AG10803 (cell line): ENCODE measurements at regions not wholly inside any gene's neighbourhood (a gene's known extent, or its start where the extent isn't known, plus 50 kb on each side); places are given as distances from the start of the nearest gene placed in this dataset.
"Not testable (repeated sequence)": the region's sequence is repeated elsewhere in the genome, so short reads cannot be mapped to it uniquely, and the experiment has no call there.

ENCODE experiments used
- DNase-seq: peaks from one replicate; pipeline ENCODE4 v3.0.0; 2010; ENCODE audit warnings: low read depth
- H3K4me3 ChIP-seq: 2 replicates; pipeline ENCODE4 v1.5.1; 2011; ENCODE audit warnings: mild to moderate bottlenecking, low read length, control low read depth
- TF ChIP-seq, protein P1 (sequence below): conservative IDR thresholded peaks from 2 replicates; pipeline ENCODE4 v1.5.1; 2011; ENCODE audit warnings: mild to moderate bottlenecking, low read length, control low read depth, inconsistent platforms

DNA sequence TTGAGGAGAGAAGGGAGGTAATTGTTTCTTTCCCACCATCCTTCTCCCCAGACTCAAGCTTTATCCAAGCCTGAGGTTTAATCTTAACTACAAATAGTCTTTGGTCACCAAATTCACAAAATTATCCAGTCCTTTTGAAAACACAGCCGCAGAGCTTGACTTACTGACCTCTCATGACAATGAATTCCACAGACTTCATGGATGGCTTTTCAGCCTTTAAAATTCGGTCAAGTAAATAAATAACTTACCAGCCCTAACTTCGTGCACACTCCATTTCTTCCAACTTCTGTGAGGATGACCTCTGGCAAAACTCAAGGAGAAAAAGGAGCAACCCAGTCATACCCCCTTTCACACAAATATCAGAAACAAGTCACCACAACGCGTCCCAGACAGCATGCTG is 137.0 kb upstream of the CDKN3 start:
- TF ChIP-seq, protein P1, sequence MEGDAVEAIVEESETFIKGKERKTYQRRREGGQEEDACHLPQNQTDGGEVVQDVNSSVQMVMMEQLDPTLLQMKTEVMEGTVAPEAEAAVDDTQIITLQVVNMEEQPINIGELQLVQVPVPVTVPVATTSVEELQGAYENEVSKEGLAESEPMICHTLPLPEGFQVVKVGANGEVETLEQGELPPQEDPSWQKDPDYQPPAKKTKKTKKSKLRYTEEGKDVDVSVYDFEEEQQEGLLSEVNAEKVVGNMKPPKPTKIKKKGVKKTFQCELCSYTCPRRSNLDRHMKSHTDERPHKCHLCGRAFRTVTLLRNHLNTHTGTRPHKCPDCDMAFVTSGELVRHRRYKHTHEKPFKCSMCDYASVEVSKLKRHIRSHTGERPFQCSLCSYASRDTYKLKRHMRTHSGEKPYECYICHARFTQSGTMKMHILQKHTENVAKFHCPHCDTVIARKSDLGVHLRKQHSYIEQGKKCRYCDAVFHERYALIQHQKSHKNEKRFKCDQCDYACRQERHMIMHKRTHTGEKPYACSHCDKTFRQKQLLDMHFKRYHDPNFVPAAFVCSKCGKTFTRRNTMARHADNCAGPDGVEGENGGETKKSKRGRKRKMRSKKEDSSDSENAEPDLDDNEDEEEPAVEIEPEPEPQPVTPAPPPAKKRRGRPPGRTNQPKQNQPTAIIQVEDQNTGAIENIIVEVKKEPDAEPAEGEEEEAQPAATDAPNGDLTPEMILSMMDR = no peak
- no peak overlapping the region for H3K4me3 ChIP-seq
- DNase-seq = no peak

DNA sequence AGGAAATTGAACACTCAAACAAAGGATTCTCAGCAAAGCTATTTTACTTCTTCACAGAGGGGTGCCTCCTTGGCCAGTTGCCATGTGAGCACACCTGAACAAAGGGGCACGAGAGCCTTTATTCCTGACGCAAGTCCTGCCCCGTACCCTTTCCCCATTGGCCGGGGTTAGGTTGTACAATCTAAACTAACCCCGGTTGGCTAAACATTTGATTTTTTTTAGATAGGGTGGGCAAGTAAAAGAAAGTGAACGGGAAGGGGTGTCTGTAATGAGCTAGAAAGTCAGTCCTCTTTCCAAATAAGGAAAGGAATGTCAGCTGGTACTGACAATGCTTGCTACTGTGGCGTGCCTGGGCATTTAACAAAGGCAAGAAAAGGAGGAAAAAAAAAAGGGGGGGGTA is 135.5 kb upstream of the CDKN3 start:
- TF ChIP-seq, protein P1 = no peak
- no peak for DNase-seq
- H3K4me3 ChIP-seq = no peak overlapping the region

DNA sequence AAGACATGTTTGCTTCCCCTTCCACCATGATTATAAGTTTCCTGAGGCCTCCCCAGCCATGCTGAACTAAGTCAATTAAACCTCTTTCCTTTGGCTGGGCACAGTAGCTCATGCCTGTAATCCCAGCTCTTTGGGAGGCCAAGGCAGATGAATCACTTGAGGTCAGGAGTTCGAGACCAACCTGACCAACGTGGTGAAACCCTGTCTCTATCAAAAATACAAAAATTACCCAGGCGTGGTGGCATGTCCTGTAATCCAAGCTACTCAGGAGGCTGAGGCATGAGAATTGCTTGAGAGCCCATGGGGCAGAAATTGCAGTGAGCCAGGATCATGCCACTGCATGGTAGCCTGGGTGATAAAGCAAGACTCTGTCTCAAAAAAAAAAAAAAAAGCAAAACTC is 130.2 kb upstream of the CDKN3 start:
- not testable (repeated sequence) for H3K4me3 ChIP-seq, DNase-seq

DNA sequence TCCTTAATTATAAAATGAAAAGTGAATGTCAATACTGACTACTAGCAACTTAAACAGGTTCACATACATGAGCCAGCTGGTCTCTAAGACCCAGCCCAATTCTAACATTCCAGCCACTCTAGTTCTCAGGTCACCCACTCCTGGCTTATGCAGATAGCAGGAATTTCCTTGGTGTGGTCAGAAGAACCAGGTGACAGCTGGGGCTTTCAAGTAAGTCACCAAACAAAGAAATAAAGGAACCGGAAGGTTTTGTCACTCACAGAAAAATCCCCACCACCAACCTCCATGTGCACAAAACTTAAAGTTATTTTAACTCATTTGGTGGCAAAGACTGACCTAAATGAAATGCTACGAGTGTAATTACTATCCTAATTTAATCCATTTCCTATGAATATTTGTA is 129.6 kb upstream of the CDKN3 start:
- no peak overlapping the region for H3K4me3 ChIP-seq
- TF ChIP-seq, protein P1 = no peak
- DNase-seq = no peak

DNA sequence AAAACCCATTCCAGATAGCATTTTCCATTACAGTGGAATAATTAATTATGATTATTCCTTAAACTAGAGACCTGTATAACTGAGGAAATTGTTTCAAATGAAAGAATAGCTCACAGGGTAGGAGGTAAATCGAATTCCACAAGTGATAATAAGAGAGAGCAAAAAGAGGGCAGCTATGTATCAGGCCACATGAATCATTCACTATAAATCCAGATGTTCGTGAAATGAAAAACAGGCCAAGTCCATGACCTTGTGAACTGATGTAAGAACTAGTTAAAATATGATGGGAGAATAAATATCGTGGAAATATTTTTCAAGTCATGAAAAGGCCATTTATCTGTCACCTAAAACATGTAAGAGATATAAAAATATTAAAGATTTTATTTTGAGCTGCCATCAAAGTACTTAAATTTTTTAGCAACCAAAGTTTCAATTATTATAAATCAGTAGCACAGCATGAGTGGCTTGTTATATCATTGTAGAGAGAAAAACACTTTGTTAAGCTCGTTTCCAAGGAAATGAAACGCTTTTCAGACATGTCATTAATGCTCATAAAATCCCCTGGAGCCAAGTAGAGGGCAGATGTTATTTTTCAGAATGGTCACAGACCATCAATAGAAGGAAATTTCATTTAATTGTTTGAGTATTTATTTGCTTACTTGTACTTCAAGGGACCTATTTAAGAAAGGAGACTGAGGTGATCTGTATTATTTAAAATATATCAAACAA is 120.6 kb upstream of the CDKN3 start:
- H3K4me3 ChIP-seq = no peak overlapping the region
- TF ChIP-seq, protein P1 = no peak
- peak; percentile 30 for DNase-seq

DNA sequence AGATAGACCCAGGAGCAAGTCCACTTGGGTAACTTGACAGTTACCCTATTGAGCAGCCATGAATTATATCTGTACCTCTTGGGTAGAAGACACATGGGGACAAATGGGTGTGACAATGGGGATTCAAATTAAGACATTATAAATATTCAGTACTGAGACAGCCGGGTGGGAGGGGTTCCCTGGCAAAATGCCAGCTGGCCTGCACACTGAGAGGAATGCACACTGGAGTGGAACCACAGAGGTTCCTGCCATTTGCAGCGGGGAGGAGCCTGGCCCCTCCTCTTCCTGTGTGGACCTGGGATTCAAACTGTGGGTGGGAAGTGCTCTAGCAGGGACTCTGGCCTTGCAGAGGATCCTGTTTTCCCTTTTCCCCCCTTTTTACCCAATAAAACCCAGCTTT is 118.7 kb upstream of the CDKN3 start:
- H3K4me3 ChIP-seq = no peak overlapping the region
- DNase-seq = no peak
- TF ChIP-seq, protein P1 = no peak

DNA sequence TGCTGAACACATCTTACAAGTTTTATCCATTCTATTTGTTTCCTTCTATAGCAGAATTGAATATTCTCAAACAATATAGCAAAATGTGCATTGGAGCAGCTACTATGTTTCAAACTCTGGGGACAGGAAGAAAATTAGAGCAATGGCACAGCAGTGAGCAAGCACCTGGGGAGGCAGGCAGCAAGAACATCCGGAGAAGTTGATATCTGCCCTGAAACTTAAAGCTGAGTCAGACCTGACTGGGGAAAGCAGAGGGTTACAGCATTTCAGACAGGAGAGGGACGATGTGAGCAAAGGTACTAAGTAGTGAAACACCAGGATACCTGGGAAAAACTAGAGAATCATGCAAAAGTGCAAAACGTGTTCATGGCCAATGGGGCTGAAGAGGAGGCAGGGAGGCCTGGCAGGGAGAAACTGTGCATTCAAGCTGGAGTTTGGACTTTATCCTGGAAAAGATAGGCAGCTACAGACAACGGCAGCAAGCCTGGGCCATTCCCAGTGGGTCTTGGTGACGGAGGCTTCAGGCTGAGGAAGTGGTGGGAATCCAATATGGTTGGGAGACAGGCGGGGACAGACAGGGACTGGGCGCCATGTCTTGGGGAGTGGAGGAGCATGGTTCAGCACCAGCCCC is 118.0 kb upstream of the CDKN3 start:
- H3K4me3 ChIP-seq = no peak overlapping the region
- TF ChIP-seq, protein P1 = no peak
- no peak for DNase-seq
